B cell (primary cell): ENCODE measurements at regions not wholly inside any gene's neighbourhood (a gene's known extent, or its start where the extent isn't known, plus 50 kb on each side); places are given as distances from the start of the nearest gene placed in this dataset.

ENCODE experiments used
- ATAC-seq: fragments of 200-7000 bp; cut with Tn5 transposase; one replicate; pipeline ENCODE4 v1.10.0; 2021; ENCODE audit warnings: low read depth, mild to moderate bottlenecking, moderate number of reproducible peaks, moderate library complexity
- CTCF ChIA-PET: fragments of 350-600 bp; sonication (Branson Sonifier 250); formaldehyde crosslinking; loops from one replicate; lab custom pipeline; 2021; ENCODE audit warnings: antibody characterized with exemption, inconsistent platforms; lab: Charles Lee
- POLR2A ChIA-PET: fragments of 350-600 bp; sonication (Branson Sonifier 250); formaldehyde crosslinking; loops from one replicate; lab custom pipeline; 2021; ENCODE audit warnings: antibody characterized with exemption; lab: Charles Lee
- DNase-seq: peaks from one replicate; pipeline ENCODE4 v3.0.0; 2013
- H2AFZ ChIP-seq: 2 replicates; pipeline ENCODE4 v1.6.1; 2012; ENCODE audit warnings: mild to moderate bottlenecking, low read depth, low read length; ENCODE audit not compliant: insufficient read depth, poor library complexity, severe bottlenecking
- H3K27ac ChIP-seq, 2 donors: 1 replicate in 1 of 2; 2 replicates in 1 of 2; pipeline ENCODE4 v1.5.1; 2012 to 2013; ENCODE audit warnings: low read length in 2 of 2, mild to moderate bottlenecking in 2 of 2, moderate library complexity in 1 of 2
- H3K27me3 ChIP-seq, 4 experiments: fragments of 200-600 bp in 1 of 4; sonication (generic) in 1 of 4; replicated peaks in 1 of 4; 1 replicate in 2 of 4; 2 replicates in 2 of 4; pipeline versions ENCODE4 v1.6.1 to v1.7.0; 2013 to 2016; ENCODE audit warnings: low read length in 3 of 4, mild to moderate bottlenecking in 2 of 4, mixed read lengths in 1 of 4, moderate library complexity in 1 of 4; ENCODE audit not compliant: insufficient read depth in 4 of 4, control insufficient read depth in 3 of 4; ENCODE audit errors: control extremely low read depth in 1 of 4
- H3K36me3 ChIP-seq, 2 experiments: replicated peaks in 1 of 2; 1 replicate in 1 of 2; 2 replicates in 1 of 2; pipeline versions ENCODE4 v1.6.1 to v1.7.1; 2013; ENCODE audit warnings: low read length in 1 of 2; ENCODE audit not compliant: insufficient read depth in 2 of 2, control insufficient read depth in 1 of 2; ENCODE audit errors: control extremely low read depth in 1 of 2, extremely low read depth in 1 of 2
- H3K4me1 ChIP-seq, 2 donors: fragments of 200-600 bp in 1 of 2; sonication (generic) in 1 of 2; 1 replicate in 1 of 2; 2 replicates in 1 of 2; pipeline versions ENCODE4 v1.5.1 to v1.6.1; 2013 to 2017; ENCODE audit warnings: low read length in 2 of 2; ENCODE audit not compliant: control insufficient read depth in 2 of 2, insufficient read depth in 2 of 2
- H3K4me2 ChIP-seq: replicated peaks from 2 replicates; pipeline ENCODE3; 2012; ENCODE audit warnings: mild to moderate bottlenecking, low read depth, low read length; ENCODE audit not compliant: poor library complexity, severe bottlenecking
- H3K4me3 ChIP-seq, 5 experiments: fragments of 200-600 bp in 1 of 5; sonication (generic) in 1 of 5; 1 replicate in 3 of 5; 2 replicates in 2 of 5; pipeline versions ENCODE4 v1.5.1 to v1.7.0; 2011 to 2016; ENCODE audit warnings: low read length in 4 of 5, mild to moderate bottlenecking in 4 of 5, low read depth in 2 of 5, control low read depth in 1 of 5, moderate library complexity in 1 of 5; ENCODE audit not compliant: insufficient read depth in 1 of 5; ENCODE audit errors: control extremely low read depth in 1 of 5, extremely low read depth in 1 of 5
- H3K79me2 ChIP-seq: fragments of 200-600 bp; sonication (generic); one replicate; pipeline ENCODE4 v1.6.0; 2016; ENCODE audit warnings: low read length; ENCODE audit not compliant: control insufficient read depth, insufficient read depth
- H3K9ac ChIP-seq: fragments of 200-600 bp; sonication (generic); 2 replicates; pipeline ENCODE4 v1.6.1; 2017; ENCODE audit warnings: mild to moderate bottlenecking, low read length, moderate library complexity
- H3K9me3 ChIP-seq, 3 donors: one replicate each; pipeline versions ENCODE4 v1.6.1 to v1.7.1; 2013; ENCODE audit warnings: low read length in 2 of 3; ENCODE audit not compliant: control insufficient read depth in 2 of 3, insufficient read depth in 1 of 3; ENCODE audit errors: control extremely low read depth in 1 of 3
- H4K20me1 ChIP-seq: 2 replicates; pipeline ENCODE4 v1.6.0; 2012; ENCODE audit warnings: mild to moderate bottlenecking, low read length; ENCODE audit not compliant: insufficient read depth, control insufficient read depth, poor library complexity, severe bottlenecking
- H3K27ac Mint-ChIP-seq: one replicate; pipeline ENCODE4 v1.8.0; 2021; ENCODE audit warnings: mixed read lengths
- H3K27me3 Mint-ChIP-seq: one replicate; pipeline ENCODE4 v1.8.0; 2021; ENCODE audit warnings: mixed read lengths
- H3K4me1 Mint-ChIP-seq: one replicate; pipeline ENCODE4 v1.8.0; 2021; ENCODE audit warnings: mixed read lengths
- H3K4me3 Mint-ChIP-seq: one replicate; pipeline ENCODE4 v1.8.0; 2021; ENCODE audit warnings: mixed read lengths
- H3K9me3 Mint-ChIP-seq: one replicate; pipeline ENCODE4 v1.8.0; 2022; ENCODE audit warnings: mixed read lengths; ENCODE audit not compliant: insufficient read depth
- CTCF ChIP-seq: fragments of 200-600 bp; IDR thresholded peaks from one replicate; pipeline ENCODE4 v1.8.0; 2022; ENCODE audit warnings: antibody characterized with exemption, mild to moderate bottlenecking
- EZH2 ChIP-seq: IDR thresholded peaks from 2 replicates; pipeline ENCODE4 v1.6.1; 2012; ENCODE audit warnings: borderline replicate concordance, low read depth, mild to moderate bottlenecking, moderate library complexity, low read length; ENCODE audit not compliant: insufficient read depth, poor library complexity, severe bottlenecking
- WGBS: methylation state at CpG from one replicate; pipeline ENCODE4 v1.1.5; 2013; ENCODE audit warnings: missing lambda C conversion rate; ENCODE audit not compliant: insufficient coverage; 5-methylcytosine and 5-hydroxymethylcytosine counted together
- intact Hi-C: fragments of 100-400 bp; cut with micrococcal nuclease; formaldehyde crosslinking; loops from one replicate; pipeline ENCODE4 v1.10.0; 2022

- H3K27ac ChIP-seq = no peak overlapping the region
- Mint-ChIP-seq H3K27ac (no peak overlapping the region), H3K9me3 (no peaks in the 10 kb centered on the region), H3K27me3 (peaks cover 10% of the 10 kb centered on the region), H3K4me3 (no peak overlapping the region), H3K4me1 (no peaks in the 10 kb centered on the region)
- DNase-seq = no peak
- TF ChIP-seq CTCF = no peak
- TF ChIP-seq EZH2 = no peak
- H3K36me3 ChIP-seq = no peaks in the 10 kb centered on the region
- H3K27me3 ChIP-seq = no peaks in the 10 kb centered on the region
- no peaks in the 10 kb centered on the region for H3K79me2 ChIP-seq
- no peaks in the 10 kb centered on the region for H4K20me1 ChIP-seq
- ChIA-PET CTCF (no interaction called here), POLR2A (no interaction called here)
- no peak overlapping the region for H3K9ac ChIP-seq
- no peaks in the 10 kb centered on the region for H3K4me1 ChIP-seq
- WGBS = 90% methylated on average over 2 of the region's 3 CpGs
- no peak overlapping the region for H3K4me3 ChIP-seq
- H3K4me2 ChIP-seq = no peak overlapping the region
- ATAC-seq = no peak
- intact Hi-C loops = no loop called here
- no peak overlapping the region for H2AFZ ChIP-seq
- peaks cover 0 to 7% (median 0%) of the 10 kb centered on the region in 3 donors for H3K9me3 ChIP-seq
Measured at GRCh38 chr11:112770487-112770886, 190.7 kb upstream of the NCAM1 start.

GRCh38 chr11:112771851-112772250 is 189.4 kb upstream of the NCAM1 start:
- Mint-ChIP-seq H3K27ac (no peak overlapping the region), H3K9me3 (no peaks in the 10 kb centered on the region), H3K4me3 (no peak overlapping the region), H3K27me3 (peaks cover 10% of the 10 kb centered on the region), H3K4me1 (no peaks in the 10 kb centered on the region)
- ATAC-seq = no peak
- intact Hi-C loops = no loop called here
- ChIA-PET CTCF (no interaction called here), POLR2A (no interaction called here)
- Histone ChIP-seq H3K9ac (no peak overlapping the region), H2AFZ (no peak overlapping the region), H3K27ac (no peak overlapping the region), H3K36me3 (no peaks in the 10 kb centered on the region), H3K9me3 (peaks cover 0 to 4% (median 0%) of the 10 kb centered on the region in 3 donors), H3K4me2 (no peak overlapping the region), H3K27me3 (no peaks in the 10 kb centered on the region), H3K79me2 (no peaks in the 10 kb centered on the region), H4K20me1 (no peaks in the 10 kb centered on the region), H3K4me1 (no peaks in the 10 kb centered on the region), H3K4me3 (no peak overlapping the region)
- WGBS = no CpG with 5 or more reads among the region's 2 CpGs
- TF ChIP-seq EZH2 (no peak), CTCF (no peak)
- no peak for DNase-seq
